ENCODE measurements at regions not wholly inside any gene's neighbourhood (a gene's known extent, or its start where the extent isn't known, plus 50 kb on each side); places are given as distances from the start of the nearest gene placed in this dataset.

- Histone ChIP-seq H3K9me3 (no peaks in the 10 kb centered on the region), H3K36me3 (no peaks in the 10 kb centered on the region), H3K27me3 (peaks cover 0 to 16% of the 10 kb centered on the region in 2 donors), H3K4me1 (no peaks in the 10 kb centered on the region), H3K27ac (no peak overlapping the region), H3K4me3 (no peak overlapping the region)
- intact Hi-C loops (cut with DNase I; ENCODE audit: low total_unique reads) = no loop called here
- DNase-seq = no peak
- TF ChIP-seq, protein P1, sequence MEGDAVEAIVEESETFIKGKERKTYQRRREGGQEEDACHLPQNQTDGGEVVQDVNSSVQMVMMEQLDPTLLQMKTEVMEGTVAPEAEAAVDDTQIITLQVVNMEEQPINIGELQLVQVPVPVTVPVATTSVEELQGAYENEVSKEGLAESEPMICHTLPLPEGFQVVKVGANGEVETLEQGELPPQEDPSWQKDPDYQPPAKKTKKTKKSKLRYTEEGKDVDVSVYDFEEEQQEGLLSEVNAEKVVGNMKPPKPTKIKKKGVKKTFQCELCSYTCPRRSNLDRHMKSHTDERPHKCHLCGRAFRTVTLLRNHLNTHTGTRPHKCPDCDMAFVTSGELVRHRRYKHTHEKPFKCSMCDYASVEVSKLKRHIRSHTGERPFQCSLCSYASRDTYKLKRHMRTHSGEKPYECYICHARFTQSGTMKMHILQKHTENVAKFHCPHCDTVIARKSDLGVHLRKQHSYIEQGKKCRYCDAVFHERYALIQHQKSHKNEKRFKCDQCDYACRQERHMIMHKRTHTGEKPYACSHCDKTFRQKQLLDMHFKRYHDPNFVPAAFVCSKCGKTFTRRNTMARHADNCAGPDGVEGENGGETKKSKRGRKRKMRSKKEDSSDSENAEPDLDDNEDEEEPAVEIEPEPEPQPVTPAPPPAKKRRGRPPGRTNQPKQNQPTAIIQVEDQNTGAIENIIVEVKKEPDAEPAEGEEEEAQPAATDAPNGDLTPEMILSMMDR (IDR thresholded peaks at IDR 0.05) = no peak
These were observed 236.4 kb upstream of the GPR26 start for GRCh38 chr10:123429706-123430221.

- no peak for DNase-seq
- intact Hi-C loops (cut with DNase I; ENCODE audit: low total_unique reads) = no loop called here
- TF ChIP-seq, protein P1 (IDR thresholded peaks at IDR 0.05) = no peak
These were observed 232.6 kb upstream of the GPR26 start for GRCh38 chr10:123433539-123433938.

GRCh38 chr10:123434435-123435039 is 231.6 kb upstream of the GPR26 start:
- TF ChIP-seq, protein P1 (IDR thresholded peaks at IDR 0.05) = no peak
- intact Hi-C loops (cut with DNase I; ENCODE audit: low total_unique reads) = no loop called here
- DNase-seq = no peak
- no peak overlapping the region for H3K4me3 ChIP-seq
- no peaks in the 10 kb centered on the region for H3K4me1 ChIP-seq
- no peak overlapping the region for H3K27ac ChIP-seq
- H3K27me3 ChIP-seq = no peaks in the 10 kb centered on the region
- no peaks in the 10 kb centered on the region for H3K36me3 ChIP-seq
- H3K9me3 ChIP-seq = no peaks in the 10 kb centered on the region

More at GRCh38 chr10:123433539-123433938, 232.6 kb upstream of the GPR26 start:
- H3K27ac ChIP-seq = no peak overlapping the region
- no peak overlapping the region for H3K4me3 ChIP-seq
- H3K9me3 ChIP-seq = no peaks in the 10 kb centered on the region
- H3K4me1 ChIP-seq = no peaks in the 10 kb centered on the region
- H3K27me3 ChIP-seq = peaks cover 0 to 3% of the 10 kb centered on the region in 2 donors
- no peaks in the 10 kb centered on the region for H3K36me3 ChIP-seq

DNA sequence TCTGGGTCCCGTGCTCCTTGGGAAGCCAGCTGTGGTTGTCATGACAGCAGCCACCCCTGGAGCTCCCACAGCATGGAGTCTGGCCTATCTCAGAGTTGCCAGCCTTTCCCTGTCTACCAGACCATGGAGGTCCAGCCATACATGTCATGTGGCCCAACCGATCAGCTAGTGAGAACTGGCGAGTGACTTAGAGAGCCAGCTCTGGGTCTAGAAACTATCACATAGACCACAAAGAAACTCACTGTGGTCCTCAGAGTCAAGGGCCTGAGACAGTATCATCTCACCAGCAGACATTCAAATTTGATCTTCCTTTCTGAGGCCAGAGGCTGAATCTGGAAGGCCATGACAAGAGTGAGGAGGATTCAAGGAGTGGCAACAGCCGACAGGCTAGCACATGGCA is 223.3 kb upstream of the GPR26 start:
- no peaks in the 10 kb centered on the region for H3K9me3 ChIP-seq
- TF ChIP-seq, protein P1 (IDR thresholded peaks at IDR 0.05) = no peak
- H3K4me3 ChIP-seq = no peak overlapping the region
- no peaks in the 10 kb centered on the region for H3K4me1 ChIP-seq
- peaks cover 0 to 2% of the 10 kb centered on the region in 2 donors for H3K27me3 ChIP-seq
- no peak overlapping the region for H3K27ac ChIP-seq
- H3K36me3 ChIP-seq = no peaks in the 10 kb centered on the region
- intact Hi-C loops (cut with DNase I; ENCODE audit: low total_unique reads) = no loop called here
- no peak for DNase-seq

DNA sequence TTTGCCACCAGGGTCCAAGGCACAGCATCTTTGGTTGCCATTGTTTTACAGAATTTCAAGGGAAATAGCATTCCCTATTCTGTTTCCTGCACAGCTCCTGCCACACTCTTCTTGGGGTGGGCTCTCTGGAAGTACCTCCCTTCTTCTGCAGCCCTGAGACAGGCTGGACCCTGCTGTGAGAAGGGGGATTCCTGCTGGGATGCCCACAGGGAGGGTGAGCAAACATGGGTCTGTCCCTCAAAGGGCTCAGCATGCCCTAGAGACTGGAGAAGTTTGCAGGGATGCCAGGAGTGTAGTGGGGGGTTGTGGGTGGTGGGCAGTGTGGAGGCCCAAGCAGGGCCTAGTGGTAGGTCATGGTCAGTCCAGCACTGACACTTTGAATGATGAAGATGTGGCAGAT is 222.2 kb upstream of the GPR26 start:
- H3K27me3 ChIP-seq = peaks cover 0 to 2% of the 10 kb centered on the region in 2 donors

More for the DNA sequence above, 222.2 kb upstream of the GPR26 start:
- no peak for DNase-seq
- Histone ChIP-seq H3K4me3 (no peak overlapping the region), H3K9me3 (no peaks in the 10 kb centered on the region), H3K27ac (no peak overlapping the region), H3K36me3 (no peaks in the 10 kb centered on the region), H3K4me1 (no peaks in the 10 kb centered on the region)
- TF ChIP-seq, protein P1 (IDR thresholded peaks at IDR 0.05) = no peak
- intact Hi-C loops (cut with DNase I; ENCODE audit: low total_unique reads) = no loop called here

All from tibial artery (tissue), 4 donors.